NCI-H345 treated with DMSO at 0.1 percent for 48 hours (cell line): ENCODE measurements at regions not wholly inside any gene's neighbourhood (a gene's known extent, or its start where the extent isn't known, plus 50 kb on each side); places are given as distances from the start of the nearest gene placed in this dataset.

ENCODE experiments used
- DNase-seq: peaks from one replicate; lab custom pipeline; 2025; ENCODE audit not compliant: unreplicated experiment; lab: John Stamatoyannopoulos, UW

DNA sequence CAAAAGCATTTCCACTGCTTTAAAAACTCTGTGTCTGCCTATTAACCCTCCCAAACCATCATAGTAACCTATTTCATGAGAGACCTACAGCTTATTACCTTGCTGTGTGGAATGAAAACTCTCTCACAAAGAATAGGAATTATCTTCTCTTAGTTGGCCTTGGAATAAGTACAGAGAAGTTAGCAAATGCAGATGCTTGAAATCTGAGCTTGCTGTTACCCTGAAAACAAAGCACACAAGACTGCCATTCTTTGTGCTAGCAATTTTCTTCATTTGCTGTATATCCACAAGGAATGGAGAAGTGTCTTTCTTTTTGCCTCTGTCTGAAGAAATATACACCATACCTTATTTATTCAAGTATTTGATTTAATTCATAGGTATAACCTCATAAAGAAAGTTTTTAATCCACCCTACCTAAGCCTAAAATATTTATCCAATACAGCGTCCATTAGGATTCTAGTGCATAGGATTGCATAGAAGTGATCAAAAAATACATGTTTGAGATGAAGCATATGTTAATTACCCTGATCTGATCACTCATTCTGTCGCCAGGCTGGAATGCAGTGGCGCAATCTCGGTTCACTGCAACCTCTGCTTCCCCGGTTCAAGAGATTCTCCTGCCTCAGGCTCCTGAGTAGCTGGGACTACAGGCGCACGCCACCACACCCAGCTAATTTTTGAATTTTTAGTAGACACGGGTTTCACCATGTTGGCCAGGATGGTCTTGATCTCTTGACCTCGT, 451.1 kb downstream of the LTN1 start:
- DNase-seq: no peak

DNA sequence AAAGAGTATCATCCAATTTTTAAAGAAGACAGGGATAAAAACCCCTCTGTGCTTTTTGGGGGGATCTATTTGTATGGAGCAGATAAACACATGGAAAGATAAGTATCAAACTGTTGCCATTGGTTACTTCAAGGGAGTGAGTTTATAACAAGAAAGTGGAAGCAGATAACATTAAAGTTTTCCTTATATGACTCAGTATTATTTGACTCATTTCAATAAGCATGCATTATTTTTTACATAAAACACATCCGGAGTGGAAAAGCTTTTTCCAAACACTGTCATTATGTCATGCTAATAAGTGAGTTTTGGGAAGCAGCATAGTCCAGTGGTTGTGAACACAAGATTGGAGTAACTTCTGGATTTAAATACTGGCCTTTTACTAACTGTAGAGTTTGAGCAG, 452.2 kb downstream of the LTN1 start:
- no peak for DNase-seq

DNA sequence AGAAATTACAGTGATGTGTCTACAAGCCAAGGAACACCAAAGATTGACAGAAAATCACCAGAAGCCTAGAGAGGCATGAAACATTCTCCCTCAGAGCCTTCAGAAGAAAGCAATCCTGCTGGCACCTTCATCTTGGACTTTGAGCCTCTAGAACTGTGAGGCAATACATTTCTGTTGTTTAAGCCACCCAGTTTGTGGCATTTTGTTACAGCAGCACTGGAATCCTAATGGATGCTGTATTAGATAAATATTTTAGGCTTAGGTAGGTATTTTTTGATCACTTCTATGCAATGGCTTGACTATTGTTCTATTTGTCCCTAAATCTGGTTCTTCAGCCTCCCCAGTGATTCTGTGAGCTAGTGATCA, 453.1 kb downstream of the LTN1 start:
- DNase-seq: no peak

GRCh38 chr21:28538987-28539622, 453.6 kb downstream of the LTN1 start:
- DNase-seq: no peak

DNA sequence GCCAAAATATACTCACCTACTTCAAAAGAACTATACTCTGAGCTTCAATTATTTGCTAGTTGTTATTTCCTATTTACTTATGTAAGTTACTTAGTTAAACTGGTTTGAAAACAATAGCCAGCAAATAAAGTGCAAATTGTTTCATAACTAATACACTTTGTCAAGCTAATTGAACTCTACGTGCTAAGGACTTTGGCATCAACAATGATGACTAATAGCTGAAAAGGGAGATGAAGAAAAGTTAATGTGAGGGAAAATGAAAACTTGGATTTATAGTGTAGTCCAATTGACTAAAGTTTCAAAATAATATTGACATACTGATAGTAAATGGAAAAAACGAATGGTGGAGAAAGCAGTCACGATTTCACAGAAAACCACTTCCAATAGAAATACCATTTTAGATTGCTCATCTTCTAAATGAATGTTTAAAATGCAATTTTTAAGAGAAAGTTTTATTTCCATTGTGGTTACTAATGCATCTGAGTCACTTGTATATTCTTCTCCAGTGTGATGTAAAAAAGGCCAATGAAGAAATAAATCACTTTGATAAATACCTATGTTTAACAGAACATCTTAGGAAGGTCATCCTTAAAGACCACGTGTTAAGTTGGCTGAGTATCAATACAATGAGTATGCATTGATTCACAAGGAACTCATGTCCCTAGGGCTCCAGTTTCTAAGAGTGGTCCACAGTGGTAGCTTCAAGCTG, 455.2 kb downstream of the LTN1 start:
- no peak for DNase-seq

- DNase-seq: no peak
Observed at GRCh38 chr21:28532446-28532845, 460.2 kb downstream of the LTN1 start.

DNA sequence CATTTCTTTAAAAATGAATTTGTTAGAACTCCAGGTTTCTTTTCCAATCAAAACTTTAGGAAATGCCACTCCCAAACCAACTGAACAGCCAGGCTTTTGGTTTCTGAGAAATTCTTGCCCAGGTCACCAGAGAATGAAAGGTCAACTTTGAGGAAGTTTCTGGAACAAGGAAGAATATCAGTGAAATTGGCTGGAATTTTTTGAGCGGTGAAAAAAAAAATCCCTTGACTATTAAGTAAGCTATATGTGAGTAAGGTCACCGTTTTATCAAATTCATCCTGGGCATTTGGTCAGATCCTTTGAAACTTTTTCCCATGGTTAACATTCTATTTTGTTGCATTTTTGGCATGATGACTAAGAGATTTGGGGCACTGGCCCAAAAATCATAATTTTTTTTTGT, 469.3 kb downstream of the LTN1 start:
- no peak for DNase-seq

DNA sequence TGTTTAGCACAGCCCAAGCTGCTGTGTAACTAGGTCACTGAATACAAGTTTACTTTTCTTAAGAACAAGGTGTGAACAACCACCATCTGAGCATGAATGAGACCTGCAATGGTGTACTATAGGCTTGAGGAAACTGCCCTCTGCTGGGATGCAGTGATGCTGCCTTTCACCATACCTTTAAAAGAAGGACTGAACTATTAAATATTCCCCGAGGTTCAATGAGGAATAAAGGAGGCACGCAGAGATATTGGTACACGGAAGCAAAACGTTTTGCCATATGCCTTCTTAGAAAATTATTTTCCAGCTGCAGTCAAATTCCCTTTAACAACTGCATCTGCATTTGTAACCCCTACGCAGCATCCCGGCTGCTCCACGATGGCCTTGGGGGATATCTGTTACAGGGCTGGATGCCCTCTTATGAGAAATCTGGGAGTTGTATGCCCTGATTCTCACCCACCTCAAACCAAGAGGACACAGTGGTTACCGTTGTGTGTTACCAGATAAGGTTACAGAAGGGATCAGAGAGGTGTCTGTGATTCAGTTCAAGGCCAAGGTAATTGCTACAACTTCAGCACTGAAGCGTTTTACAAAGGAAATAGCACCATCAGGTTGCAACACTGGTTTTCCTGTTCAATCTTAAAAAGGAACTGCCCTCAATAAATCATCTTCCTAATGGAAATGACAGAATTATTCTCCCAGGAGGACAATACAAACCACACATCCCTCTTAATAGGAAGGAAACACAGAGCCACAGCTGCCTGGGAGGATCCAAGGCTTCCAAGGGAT, 470.5 kb downstream of the LTN1 start:
- DNase-seq: no peak

DNA sequence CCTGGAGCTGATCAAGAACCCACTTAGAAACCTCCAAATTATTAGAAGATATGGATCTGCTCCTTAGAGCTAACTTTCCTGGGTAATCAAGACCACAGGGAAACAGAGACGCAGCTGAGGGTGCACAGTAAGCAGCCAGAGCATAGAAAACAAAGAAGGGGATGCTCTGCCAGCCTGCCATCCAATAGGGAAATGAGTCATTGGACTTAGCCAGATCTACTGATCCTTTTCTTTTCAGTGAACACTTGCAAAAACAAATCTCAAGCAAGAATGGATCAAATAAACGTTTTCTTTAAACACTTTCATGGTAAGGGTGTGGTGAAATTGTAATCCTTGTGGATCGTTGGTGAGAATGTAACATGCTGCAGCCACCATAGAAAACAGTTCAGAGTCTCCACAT, 474.0 kb downstream of the LTN1 start:
- no peak for DNase-seq

DNA sequence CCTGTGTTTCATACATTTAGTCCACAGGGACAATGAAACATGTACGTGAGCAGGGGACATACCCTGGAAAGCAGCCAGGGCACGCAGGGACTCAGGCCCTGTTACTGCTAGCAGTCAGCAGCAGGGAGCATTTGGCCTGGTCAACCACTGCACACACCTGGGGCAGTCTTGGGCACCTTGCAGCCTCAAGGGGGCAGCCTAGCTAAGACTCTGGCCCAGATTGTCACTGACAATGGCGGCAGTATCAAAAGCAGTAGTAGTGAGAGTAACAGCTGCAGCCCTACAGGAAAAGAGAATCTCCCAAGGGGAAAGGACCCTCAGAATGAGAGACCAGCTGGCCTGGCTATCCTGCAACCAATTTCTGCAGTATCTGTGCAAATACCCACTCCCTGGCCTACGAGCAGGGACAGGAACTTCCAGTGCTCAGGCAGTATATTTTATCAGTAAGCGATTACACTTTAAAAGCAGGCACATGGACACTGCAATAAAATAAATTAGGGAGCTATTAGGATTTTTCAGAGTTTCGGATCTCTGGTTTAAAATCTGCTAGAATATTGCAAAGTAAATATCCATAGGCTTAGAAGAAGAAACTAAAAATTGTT, 475.6 kb downstream of the LTN1 start:
- DNase-seq: peak; percentile 9

DNA sequence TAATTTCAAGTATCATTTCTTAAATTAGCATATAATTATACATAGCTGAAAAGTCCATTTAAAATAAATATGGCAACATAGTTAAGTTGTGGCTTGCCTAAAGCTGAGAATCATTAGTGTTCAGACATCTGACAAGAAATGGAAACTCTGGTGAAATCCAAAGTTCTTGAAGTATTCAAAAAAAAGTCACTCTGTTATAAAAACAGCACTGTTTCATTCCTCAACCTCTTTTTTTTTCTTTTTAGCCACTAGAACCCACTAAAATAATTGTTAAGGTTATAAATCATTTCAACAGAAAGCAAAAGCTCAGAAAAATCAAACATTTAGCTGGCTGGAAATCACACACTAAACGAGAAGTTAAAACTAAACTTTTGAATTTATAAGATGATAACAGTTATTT, 476.7 kb downstream of the LTN1 start:
- DNase-seq: no peak

GRCh38 chr21:28513428-28513827, 479.2 kb downstream of the LTN1 start:
- no peak for DNase-seq

GRCh38 chr21:28509031-28509430, 483.6 kb downstream of the LTN1 start:
- DNase-seq: no peak

DNA sequence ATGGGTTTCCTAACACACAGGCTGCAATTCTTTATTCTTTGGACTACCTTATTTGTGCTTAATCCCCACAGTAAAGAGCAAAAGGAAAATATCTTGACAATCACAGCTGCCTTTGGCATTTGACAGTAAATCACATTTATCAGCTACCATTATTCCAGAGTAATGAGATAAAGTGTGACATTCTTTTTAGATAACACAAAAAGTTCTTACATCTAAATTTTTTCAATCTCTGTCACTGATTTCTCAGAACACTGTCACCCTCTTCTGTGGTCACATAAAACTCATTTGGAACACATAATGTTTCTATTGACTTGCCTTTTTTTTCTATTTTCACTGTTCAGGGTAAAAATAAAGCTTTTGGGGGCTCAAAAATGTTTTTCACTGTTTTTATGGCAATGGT, 484.6 kb downstream of the LTN1 start:
- no peak for DNase-seq

DNA sequence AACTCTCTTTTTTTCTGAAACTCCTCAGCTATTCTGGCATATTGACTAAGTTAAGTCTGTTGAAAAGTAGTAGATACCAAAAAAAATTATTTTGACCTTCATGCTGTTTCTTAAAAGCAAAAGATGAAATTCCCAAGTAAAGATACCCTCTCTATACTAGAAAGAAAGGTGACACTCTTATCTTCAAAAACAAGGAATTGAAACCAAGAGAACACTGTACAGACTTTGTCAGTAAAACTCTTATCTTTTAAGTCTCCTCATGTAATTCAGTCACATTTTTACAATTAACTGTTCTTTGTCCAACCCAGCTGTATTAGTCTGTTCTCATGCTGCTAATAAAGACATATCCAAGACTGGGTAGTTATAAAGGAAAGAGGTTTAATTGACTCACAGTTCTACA, 496.2 kb downstream of the LTN1 start:
- DNase-seq: no peak

DNA sequence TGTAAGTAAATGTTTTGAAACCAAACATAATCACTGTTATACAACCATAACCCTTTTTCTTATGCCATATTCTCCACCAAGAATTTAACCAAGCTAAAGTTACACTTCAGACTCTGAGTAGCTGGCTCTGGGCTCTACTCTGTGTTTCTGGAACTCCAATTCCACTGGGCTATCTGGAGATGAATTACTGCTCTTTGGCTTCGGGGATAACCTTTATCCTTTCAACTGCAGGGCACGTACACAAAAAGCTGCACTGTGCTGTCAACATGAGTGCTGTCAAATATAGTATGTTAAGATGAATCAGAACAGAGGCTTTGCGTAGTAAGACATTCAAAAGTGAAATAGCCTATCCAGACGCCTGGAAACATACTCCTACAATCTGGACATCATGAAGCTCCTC, 500.6 kb downstream of the LTN1 start:
- DNase-seq: no peak

- no peak for DNase-seq
Observed at GRCh38 chr21:28489821-28490350, 502.8 kb downstream of the LTN1 start.

- DNase-seq: no peak
Observed at GRCh38 chr21:28489162-28489561, 503.5 kb downstream of the LTN1 start.

DNA sequence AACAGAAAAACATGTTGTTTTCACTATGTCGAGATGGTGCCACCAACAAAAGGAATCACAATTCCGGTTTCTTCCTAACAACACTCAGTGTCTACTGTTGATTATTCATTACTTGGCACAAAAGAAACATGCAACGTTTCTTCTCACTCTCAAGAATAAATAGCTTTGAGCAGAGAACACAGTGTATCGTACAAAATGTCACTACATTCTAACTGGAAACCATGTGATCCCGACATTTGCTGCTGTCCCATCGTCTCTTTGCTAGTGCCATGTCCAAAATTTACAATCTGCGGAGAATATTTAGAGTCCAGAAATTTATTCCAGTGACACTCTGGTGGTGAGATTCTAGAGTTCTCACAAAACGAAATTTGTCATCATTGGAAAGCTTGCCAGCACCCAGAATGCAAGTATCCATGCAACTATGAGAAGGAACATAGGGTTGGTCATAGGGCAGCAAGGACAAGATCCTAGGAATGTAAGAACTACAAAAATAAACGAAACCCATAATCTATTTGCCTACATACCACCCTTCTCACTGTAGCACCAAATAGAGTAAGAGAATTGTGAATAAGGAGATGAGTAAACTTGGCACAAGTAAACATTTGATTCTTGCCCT, 505.1 kb downstream of the LTN1 start:
- DNase-seq: no peak

DNA sequence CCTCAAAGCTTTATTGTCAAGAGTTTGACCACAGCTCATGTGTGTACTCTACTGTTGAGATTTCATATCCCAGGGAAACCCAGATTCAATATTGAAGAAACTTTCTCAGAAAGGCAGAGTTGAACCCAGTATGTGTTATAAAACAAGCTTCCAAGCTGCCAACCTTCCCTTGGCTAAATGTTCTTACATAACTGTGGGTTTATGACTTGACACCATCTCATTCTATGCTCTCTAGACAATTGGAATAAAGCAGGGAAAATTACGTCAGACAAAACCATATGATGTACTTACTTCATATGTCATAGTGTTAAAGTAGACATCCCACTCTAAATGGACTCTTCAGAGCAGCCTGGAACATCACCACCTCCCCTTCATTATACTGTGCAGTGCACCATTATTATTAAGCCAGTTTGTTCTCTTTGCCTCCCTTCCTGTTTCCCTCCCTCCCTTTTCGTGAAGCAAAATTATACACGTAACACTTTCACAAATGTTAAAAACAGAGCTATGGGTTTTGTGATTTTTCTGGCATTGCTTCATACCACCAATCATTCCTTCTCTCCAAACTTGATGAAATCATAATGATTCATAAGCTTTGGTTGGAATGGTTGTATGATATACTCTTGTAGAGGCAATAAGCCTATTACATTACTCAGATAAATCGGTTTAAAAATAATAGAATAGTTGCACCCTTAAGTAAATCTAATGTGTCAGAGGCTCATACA, 507.2 kb downstream of the LTN1 start:
- no peak for DNase-seq
